GM23338 (cell line): ENCODE measurements at regions not wholly inside any gene's neighbourhood (a gene's known extent, or its start where the extent isn't known, plus 50 kb on each side); places are given as distances from the start of the nearest gene placed in this dataset.

Source experiments
- ATAC-seq: fragments of 200-7000 bp; cut with Tn5 transposase; 3 replicates; pipeline ENCODE4 v1.9.1; 2020
- DNase-seq: peaks from one replicate; pipeline ENCODE4 v3.0.0-alpha.2; 2015; ENCODE audit warnings: low spot score
- H2AFZ ChIP-seq: fragments of 200-600 bp; sonication (generic); 2 replicates; pipeline ENCODE4 v1.8.0; 2016; ENCODE audit warnings: antibody characterized with exemption, mild to moderate bottlenecking, moderate library complexity
- H3F3A ChIP-seq: fragments of 200-600 bp; sonication (generic); replicated peaks from 2 replicates; pipeline ENCODE4 v1.8.0; 2017; ENCODE audit warnings: antibody characterized with exemption, mixed run types, low read depth
- H3K27ac ChIP-seq: fragments of 200-600 bp; sonication (generic); 2 replicates; pipeline ENCODE4 v1.6.1; 2016; ENCODE audit warnings: low read depth
- H3K27me3 ChIP-seq: fragments of 200-600 bp; sonication (generic); 2 replicates; pipeline ENCODE4 v1.8.0; 2016; ENCODE audit warnings: mild to moderate bottlenecking, mixed run types, moderate library complexity; ENCODE audit not compliant: insufficient read depth
- H3K36me3 ChIP-seq: fragments of 200-600 bp; sonication (generic); 2 replicates; pipeline ENCODE4 v1.8.0; 2016; ENCODE audit warnings: mild to moderate bottlenecking; ENCODE audit not compliant: insufficient read depth
- H3K4me1 ChIP-seq: fragments of 200-600 bp; sonication (generic); 2 replicates; pipeline ENCODE4 v1.8.0; 2016; ENCODE audit warnings: mild to moderate bottlenecking, moderate library complexity; ENCODE audit not compliant: insufficient read depth
- H3K4me2 ChIP-seq: fragments of 200-600 bp; sonication (generic); 2 replicates; pipeline ENCODE4 v1.7.1; 2017; ENCODE audit warnings: mixed run types
- H3K4me3 ChIP-seq: fragments of 200-600 bp; sonication (generic); 2 replicates; pipeline ENCODE4 v1.6.1; 2016; ENCODE audit warnings: mixed run types
- H3K79me2 ChIP-seq: fragments of 200-600 bp; sonication (generic); replicated peaks from 2 replicates; pipeline ENCODE4 v1.8.0; 2017; ENCODE audit warnings: mild to moderate bottlenecking; ENCODE audit not compliant: insufficient read depth
- H3K9me2 ChIP-seq: fragments of 200-600 bp; sonication (generic); 2 replicates; pipeline ENCODE4 v1.8.0; 2017; ENCODE audit not compliant: insufficient read depth
- H4K20me1 ChIP-seq: fragments of 200-600 bp; sonication (generic); replicated peaks from 2 replicates; pipeline ENCODE4 v1.8.0; 2017; ENCODE audit warnings: mild to moderate bottlenecking; ENCODE audit not compliant: insufficient read depth
- H3K27ac Mint-ChIP-seq: 2 replicates; pipeline ENCODE4 v1.8.0; 2020; ENCODE audit warnings: inconsistent platforms, mild to moderate bottlenecking, moderate library complexity, mixed read lengths
- H3K27me3 Mint-ChIP-seq: 3 replicates; pipeline ENCODE4 v1.8.0; 2022; ENCODE audit warnings: low read depth, mild to moderate bottlenecking, moderate library complexity, mixed read lengths, inconsistent platforms; ENCODE audit not compliant: insufficient read depth, poor library complexity
- H3K36me3 Mint-ChIP-seq: 3 replicates; pipeline ENCODE4 v1.8.0; 2021; ENCODE audit warnings: low read depth, mild to moderate bottlenecking, inconsistent platforms, moderate library complexity, mixed read lengths
- H3K4me1 Mint-ChIP-seq: 3 replicates; pipeline ENCODE4 v1.8.0; 2020; ENCODE audit warnings: mild to moderate bottlenecking, inconsistent platforms, mixed read lengths
- H3K4me3 Mint-ChIP-seq: 3 replicates; pipeline ENCODE4 v1.8.0; 2021; ENCODE audit warnings: moderate library complexity, mild to moderate bottlenecking, inconsistent platforms, mixed read lengths
- H3K9me3 Mint-ChIP-seq: 3 replicates; pipeline ENCODE4 v1.8.0; 2020; ENCODE audit warnings: moderate library complexity, mild to moderate bottlenecking, inconsistent platforms, mixed read lengths
- CREB1 ChIP-seq: fragments of 250-450 bp; sonication (Bioruptor Pico); IDR thresholded peaks from 2 replicates; pipeline ENCODE4 v1.5.0; 2020; ENCODE audit warnings: low read depth, mild to moderate bottlenecking, moderate library complexity
- EZH2 ChIP-seq: fragments of 200-600 bp; sonication (generic); IDR thresholded peaks from one replicate; pipeline ENCODE4 v1.8.0; 2017; ENCODE audit warnings: antibody characterized with exemption, mild to moderate bottlenecking, low read depth; ENCODE audit not compliant: unreplicated experiment
- EZH2phosphoT487 ChIP-seq: fragments of 200-600 bp; sonication (generic); IDR thresholded peaks from one replicate; pipeline ENCODE4 v1.8.1; 2018; ENCODE audit warnings: antibody characterized with exemption; ENCODE audit not compliant: unreplicated experiment
- JUNB ChIP-seq: IDR thresholded peaks from one replicate; pipeline ENCODE4 v1.6.1; 2016; ENCODE audit warnings: antibody characterized with exemption; ENCODE audit not compliant: unreplicated experiment
- NANOG ChIP-seq: IDR thresholded peaks from 2 replicates; pipeline ENCODE4 v1.6.1; 2016; ENCODE audit warnings: antibody characterized with exemption, borderline replicate concordance
- POLR2AphosphoS5 ChIP-seq: IDR thresholded peaks from 2 replicates; pipeline ENCODE4 v1.6.1; 2016; ENCODE audit warnings: antibody characterized with exemption, low read depth
- STAT1 ChIP-seq: IDR thresholded peaks from one replicate; pipeline ENCODE4 v1.6.1; 2016; ENCODE audit warnings: antibody characterized with exemption; ENCODE audit not compliant: unreplicated experiment
- ZNF114 ChIP-seq: fragments of 250-450 bp; sonication (Bioruptor Pico); IDR thresholded peaks from 2 replicates; pipeline ENCODE4 v1.5.0; 2020; ENCODE audit warnings: mild to moderate bottlenecking, moderate library complexity
- ZNF331 ChIP-seq: fragments of 250-450 bp; sonication (Bioruptor Pico); IDR thresholded peaks from 2 replicates; pipeline ENCODE4 v1.5.0; 2020; ENCODE audit warnings: low read depth, mild to moderate bottlenecking, moderate library complexity
- TF ChIP-seq, protein P1 (sequence below): IDR thresholded peaks from one replicate; pipeline ENCODE4 v1.6.1; 2018; ENCODE audit warnings: antibody characterized with exemption; ENCODE audit not compliant: unreplicated experiment
- TF ChIP-seq, protein P2 (sequence below): fragments of 250-450 bp; sonication (Bioruptor Pico); IDR thresholded peaks from 2 replicates; pipeline ENCODE4 v1.5.0; 2020; ENCODE audit warnings: mild to moderate bottlenecking, moderate library complexity
- TF ChIP-seq, protein P3 (sequence below): IDR thresholded peaks from 2 replicates; pipeline ENCODE4 v1.6.1; 2016; ENCODE audit warnings: antibody characterized with exemption
- TF ChIP-seq, protein P4 (sequence below), 2 experiments: fragments of 200-600 bp in 1 of 2; sonication (generic) in 1 of 2; conservative IDR thresholded peaks; 2 replicates each; pipeline versions ENCODE4 v1.5.1 to v1.6.1; 2016 to 2017; ENCODE audit warnings: antibody characterized with exemption in 2 of 2, low read depth in 2 of 2, mild to moderate bottlenecking in 2 of 2, moderate library complexity in 1 of 2

DNA sequence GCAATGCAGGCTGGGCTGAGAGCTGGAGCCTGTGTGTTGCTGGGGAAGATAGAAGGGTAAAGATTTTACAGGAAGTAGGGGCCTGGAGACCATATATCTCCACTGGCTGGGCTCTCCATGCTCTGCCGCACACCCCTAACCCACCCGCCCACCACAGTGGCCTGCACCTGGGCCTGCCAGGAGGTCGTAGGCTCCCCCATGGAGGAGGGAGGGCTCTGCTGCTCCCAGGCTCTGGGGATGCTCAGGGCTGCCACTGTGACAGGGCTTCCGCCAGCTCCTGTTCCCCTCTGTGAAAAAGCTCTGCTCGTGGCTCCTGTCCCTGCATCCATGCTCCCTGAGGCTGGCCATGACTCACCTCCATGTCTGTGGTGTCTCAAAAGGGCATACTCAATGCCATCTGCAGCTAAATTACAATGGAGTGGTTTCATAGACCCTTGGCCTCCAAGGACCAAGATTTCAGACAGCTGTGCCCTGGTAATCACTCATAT is 106.0 kb downstream of the CXCL12 start:
- Mint-ChIP-seq H3K36me3 (no peaks in the 10 kb centered on the region), H3K4me1 (peaks cover 4% of the 10 kb centered on the region; the same call in 1 of the 3 replicates), H3K4me3 (no peak overlapping the region), H3K27me3 (peaks cover 3% of the 10 kb centered on the region), H3K27ac (no peak overlapping the region), H3K9me3 (peaks cover 11% of the 10 kb centered on the region)
- Histone ChIP-seq H3K36me3 (no peaks in the 10 kb centered on the region), H2AFZ (no peak overlapping the region), H3F3A (no peaks in the 10 kb centered on the region), H3K4me1 (no peaks in the 10 kb centered on the region), H3K4me3 (no peak overlapping the region), H3K79me2 (no peaks in the 10 kb centered on the region), H3K9me2 (no peaks in the 10 kb centered on the region), H3K27me3 (no peaks in the 10 kb centered on the region), H3K4me2 (no peak overlapping the region), H3K27ac (no peak overlapping the region), H4K20me1 (no peaks in the 10 kb centered on the region)
- peak; percentile 59 for ATAC-seq
- TF ChIP-seq, protein P1, sequence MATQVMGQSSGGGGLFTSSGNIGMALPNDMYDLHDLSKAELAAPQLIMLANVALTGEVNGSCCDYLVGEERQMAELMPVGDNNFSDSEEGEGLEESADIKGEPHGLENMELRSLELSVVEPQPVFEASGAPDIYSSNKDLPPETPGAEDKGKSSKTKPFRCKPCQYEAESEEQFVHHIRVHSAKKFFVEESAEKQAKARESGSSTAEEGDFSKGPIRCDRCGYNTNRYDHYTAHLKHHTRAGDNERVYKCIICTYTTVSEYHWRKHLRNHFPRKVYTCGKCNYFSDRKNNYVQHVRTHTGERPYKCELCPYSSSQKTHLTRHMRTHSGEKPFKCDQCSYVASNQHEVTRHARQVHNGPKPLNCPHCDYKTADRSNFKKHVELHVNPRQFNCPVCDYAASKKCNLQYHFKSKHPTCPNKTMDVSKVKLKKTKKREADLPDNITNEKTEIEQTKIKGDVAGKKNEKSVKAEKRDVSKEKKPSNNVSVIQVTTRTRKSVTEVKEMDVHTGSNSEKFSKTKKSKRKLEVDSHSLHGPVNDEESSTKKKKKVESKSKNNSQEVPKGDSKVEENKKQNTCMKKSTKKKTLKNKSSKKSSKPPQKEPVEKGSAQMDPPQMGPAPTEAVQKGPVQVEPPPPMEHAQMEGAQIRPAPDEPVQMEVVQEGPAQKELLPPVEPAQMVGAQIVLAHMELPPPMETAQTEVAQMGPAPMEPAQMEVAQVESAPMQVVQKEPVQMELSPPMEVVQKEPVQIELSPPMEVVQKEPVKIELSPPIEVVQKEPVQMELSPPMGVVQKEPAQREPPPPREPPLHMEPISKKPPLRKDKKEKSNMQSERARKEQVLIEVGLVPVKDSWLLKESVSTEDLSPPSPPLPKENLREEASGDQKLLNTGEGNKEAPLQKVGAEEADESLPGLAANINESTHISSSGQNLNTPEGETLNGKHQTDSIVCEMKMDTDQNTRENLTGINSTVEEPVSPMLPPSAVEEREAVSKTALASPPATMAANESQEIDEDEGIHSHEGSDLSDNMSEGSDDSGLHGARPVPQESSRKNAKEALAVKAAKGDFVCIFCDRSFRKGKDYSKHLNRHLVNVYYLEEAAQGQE: no peak
- TF ChIP-seq ZNF114 (CRISPR knock-in tag): no peak
- TF ChIP-seq JUNB: no peak
- TF ChIP-seq, protein P2, sequence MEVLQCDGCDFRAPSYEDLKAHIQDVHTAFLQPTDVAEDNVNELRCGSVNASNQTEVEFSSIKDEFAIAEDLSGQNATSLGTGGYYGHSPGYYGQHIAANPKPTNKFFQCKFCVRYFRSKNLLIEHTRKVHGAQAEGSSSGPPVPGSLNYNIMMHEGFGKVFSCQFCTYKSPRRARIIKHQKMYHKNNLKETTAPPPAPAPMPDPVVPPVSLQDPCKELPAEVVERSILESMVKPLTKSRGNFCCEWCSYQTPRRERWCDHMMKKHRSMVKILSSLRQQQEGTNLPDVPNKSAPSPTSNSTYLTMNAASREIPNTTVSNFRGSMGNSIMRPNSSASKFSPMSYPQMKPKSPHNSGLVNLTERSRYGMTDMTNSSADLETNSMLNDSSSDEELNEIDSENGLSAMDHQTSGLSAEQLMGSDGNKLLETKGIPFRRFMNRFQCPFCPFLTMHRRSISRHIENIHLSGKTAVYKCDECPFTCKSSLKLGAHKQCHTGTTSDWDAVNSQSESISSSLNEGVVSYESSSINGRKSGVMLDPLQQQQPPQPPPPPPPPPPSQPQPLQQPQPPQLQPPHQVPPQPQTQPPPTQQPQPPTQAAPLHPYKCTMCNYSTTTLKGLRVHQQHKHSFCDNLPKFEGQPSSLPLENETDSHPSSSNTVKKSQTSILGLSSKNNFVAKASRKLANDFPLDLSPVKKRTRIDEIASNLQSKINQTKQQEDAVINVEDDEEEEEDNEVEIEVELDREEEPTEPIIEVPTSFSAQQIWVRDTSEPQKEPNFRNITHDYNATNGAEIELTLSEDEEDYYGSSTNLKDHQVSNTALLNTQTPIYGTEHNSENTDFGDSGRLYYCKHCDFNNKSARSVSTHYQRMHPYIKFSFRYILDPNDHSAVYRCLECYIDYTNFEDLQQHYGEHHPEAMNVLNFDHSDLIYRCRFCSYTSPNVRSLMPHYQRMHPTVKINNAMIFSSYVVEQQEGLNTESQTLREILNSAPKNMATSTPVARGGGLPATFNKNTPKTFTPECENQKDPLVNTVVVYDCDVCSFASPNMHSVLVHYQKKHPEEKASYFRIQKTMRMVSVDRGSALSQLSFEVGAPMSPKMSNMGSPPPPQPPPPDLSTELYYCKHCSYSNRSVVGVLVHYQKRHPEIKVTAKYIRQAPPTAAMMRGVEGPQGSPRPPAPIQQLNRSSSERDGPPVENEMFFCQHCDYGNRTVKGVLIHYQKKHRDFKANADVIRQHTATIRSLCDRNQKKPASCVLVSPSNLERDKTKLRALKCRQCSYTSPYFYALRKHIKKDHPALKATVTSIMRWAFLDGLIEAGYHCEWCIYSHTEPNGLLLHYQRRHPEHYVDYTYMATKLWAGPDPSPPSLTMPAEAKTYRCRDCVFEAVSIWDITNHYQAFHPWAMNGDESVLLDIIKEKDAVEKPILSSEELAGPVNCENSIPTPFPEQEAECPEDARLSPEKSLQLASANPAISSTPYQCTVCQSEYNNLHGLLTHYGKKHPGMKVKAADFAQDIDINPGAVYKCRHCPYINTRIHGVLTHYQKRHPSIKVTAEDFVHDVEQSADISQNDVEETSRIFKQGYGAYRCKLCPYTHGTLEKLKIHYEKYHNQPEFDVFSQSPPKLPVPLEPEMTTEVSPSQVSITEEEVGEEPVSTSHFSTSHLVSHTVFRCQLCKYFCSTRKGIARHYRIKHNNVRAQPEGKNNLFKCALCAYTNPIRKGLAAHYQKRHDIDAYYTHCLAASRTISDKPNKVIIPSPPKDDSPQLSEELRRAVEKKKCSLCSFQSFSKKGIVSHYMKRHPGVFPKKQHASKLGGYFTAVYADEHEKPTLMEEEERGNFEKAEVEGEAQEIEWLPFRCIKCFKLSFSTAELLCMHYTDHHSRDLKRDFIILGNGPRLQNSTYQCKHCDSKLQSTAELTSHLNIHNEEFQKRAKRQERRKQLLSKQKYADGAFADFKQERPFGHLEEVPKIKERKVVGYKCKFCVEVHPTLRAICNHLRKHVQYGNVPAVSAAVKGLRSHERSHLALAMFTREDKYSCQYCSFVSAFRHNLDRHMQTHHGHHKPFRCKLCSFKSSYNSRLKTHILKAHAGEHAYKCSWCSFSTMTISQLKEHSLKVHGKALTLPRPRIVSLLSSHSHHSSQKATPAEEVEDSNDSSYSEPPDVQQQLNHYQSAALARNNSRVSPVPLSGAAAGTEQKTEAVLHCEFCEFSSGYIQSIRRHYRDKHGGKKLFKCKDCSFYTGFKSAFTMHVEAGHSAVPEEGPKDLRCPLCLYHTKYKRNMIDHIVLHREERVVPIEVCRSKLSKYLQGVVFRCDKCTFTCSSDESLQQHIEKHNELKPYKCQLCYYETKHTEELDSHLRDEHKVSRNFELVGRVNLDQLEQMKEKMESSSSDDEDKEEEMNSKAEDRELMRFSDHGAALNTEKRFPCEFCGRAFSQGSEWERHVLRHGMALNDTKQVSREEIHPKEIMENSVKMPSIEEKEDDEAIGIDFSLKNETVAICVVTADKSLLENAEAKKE: no peak
- TF ChIP-seq, protein P3, sequence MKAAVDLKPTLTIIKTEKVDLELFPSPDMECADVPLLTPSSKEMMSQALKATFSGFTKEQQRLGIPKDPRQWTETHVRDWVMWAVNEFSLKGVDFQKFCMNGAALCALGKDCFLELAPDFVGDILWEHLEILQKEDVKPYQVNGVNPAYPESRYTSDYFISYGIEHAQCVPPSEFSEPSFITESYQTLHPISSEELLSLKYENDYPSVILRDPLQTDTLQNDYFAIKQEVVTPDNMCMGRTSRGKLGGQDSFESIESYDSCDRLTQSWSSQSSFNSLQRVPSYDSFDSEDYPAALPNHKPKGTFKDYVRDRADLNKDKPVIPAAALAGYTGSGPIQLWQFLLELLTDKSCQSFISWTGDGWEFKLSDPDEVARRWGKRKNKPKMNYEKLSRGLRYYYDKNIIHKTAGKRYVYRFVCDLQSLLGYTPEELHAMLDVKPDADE: no peak
- TF ChIP-seq, protein P4, sequence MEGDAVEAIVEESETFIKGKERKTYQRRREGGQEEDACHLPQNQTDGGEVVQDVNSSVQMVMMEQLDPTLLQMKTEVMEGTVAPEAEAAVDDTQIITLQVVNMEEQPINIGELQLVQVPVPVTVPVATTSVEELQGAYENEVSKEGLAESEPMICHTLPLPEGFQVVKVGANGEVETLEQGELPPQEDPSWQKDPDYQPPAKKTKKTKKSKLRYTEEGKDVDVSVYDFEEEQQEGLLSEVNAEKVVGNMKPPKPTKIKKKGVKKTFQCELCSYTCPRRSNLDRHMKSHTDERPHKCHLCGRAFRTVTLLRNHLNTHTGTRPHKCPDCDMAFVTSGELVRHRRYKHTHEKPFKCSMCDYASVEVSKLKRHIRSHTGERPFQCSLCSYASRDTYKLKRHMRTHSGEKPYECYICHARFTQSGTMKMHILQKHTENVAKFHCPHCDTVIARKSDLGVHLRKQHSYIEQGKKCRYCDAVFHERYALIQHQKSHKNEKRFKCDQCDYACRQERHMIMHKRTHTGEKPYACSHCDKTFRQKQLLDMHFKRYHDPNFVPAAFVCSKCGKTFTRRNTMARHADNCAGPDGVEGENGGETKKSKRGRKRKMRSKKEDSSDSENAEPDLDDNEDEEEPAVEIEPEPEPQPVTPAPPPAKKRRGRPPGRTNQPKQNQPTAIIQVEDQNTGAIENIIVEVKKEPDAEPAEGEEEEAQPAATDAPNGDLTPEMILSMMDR (conservative IDR thresholded peaks at IDR 0.05; ENCODE audit: low read depth in 2 of 2): no peak
- TF ChIP-seq POLR2AphosphoS5: no peak
- no peak for TF ChIP-seq STAT1
- no peak for TF ChIP-seq CREB1 (CRISPR knock-in tag)
- no peak for TF ChIP-seq NANOG
- TF ChIP-seq ZNF331 (CRISPR knock-in tag): no peak
- TF ChIP-seq EZH2phosphoT487: no peak
- no peak for TF ChIP-seq EZH2
- no peak for DNase-seq
